ENCODE measurements at regions not wholly inside any gene's neighbourhood (a gene's known extent, or its start where the extent isn't known, plus 50 kb on each side); places are given as distances from the start of the nearest gene placed in this dataset.
"Not testable (repeated sequence)": the region's sequence is repeated elsewhere in the genome, so short reads cannot be mapped to it uniquely, and the experiment has no call there.

DNA sequence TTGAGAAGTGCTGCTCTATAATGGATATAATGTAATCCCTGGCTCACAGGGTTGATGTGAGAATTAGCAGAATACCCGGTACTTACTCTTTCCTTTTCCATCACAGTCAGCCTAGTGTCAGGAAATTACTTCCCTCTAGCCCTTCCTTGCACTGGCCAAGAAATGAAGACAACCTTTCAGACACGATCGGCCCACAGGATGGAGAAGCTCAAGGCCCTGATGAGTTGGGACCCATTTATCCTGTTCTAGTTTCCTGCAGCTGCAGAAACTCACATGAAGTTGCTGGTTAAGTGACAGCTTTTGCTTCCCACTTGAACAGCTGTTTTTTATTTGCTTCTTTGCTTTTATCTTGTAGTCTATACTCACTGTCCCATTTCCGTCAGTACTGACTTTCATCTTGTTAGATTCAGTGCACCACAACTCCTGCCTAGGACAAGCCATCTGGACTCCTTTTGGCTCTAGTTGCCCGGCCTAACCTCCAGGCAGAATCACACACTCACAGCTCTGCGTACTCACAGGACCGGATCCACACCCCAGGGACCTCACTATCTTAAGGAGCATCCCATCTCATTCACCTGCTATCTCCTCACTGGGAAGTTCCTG, 325.1 kb upstream of the CHRNA7 start:
- DNase-seq, result not testable (repeated sequence)

DNA sequence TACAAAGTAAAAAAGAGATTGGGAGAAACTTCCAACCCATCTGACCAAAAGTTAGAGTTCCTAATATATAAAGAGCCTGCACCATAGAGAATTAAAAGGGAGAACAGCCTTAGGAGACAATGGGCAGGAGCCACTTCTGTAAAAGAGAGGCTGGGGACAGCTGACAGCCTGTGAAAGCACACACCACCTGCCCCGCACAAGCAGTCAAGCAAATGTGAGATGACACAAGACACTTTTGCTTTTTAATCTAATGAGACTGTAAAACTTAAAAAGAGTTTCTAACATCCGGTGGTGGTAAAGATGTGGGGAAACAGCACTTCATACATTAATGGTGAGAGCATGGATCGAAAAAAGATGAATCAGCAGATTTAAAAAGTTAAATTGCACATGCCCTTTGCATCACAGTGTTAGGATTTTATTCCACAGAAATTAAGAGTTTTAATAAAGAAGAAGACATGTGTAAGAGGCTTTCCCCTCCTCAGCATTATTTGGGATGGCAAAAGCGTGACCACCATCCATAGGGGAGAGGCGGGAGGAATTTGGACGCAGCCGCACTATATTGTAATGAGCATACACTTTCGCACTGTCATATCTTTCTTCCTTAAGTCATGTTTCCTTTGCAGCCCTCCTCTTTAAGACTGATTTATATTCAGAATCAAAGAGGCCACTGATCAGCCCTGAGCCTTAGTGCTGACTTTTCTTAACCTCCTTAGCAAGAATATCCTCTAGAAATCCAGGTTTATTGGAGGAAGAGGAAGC, 322.2 kb upstream of the CHRNA7 start:
- DNase-seq, result not testable (repeated sequence)

DNA sequence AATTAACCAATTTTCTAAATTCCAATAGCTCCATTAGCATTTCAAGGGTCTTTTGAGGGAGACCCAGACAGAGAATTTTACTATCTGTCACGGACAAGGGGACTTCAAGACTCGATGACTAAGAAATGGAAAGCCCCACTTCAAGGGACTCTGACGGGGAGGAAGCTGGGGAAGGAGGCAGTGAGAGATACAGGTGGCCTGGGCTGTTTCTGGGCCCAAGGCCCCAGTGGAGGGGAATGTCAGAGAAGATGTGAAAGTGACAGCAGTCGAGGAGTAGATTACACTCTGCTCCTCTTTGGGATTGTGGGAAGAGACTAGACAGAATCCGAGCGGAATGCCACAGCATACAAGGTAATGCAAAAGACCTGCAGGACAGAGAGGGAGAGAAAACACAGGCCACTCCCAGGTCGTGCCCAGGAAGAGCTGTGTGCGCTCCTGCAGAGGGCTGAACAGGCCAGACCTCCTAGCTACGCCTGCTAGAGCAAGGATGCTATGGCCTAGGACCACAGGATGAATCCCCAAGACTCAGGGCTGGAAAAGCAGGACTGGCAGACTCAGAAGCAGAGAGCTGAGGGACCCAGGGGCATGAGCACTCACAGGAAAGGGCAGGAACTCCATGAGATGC, 321.5 kb upstream of the CHRNA7 start:
- DNase-seq, result not testable (repeated sequence)

DNA sequence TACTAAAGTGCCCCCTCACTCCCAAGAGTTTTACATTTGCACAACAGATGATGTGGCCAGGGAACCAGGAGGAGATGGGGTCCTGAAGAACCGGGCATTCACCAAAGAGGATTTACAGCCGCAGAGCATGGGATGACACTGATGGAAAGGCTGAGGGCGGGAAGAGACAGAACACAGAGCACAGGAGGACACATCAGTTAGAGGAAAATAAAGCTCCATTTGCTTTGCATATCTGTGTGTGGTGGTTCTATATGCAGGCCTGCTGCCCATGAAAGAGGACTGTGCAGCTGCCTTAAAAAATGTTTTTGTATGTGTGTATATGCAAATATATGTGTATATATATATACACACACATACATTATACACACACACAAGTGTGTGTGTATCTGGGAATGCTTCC, 320.8 kb upstream of the CHRNA7 start:
- not testable (repeated sequence) for DNase-seq

DNA sequence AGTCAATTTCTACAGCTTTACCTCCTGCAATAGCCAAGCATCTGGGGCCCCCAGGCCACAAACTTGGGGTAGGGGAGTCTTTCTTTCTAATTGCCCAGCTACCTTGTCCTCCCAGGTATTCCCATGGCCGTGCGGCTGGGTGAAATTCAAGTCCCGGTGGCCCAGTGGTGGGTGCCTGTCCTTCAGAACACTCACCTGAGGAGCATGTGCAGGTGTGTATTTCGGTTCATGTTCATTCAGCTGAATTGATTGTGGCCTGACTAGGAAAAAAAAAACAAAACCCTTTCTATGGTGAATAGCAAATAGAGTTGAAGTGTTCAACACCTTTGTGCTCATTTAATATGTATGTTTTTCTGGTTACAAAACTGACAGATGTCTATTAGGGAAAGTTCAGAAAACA, 319.5 kb upstream of the CHRNA7 start:
- not testable (repeated sequence) for DNase-seq

DNA sequence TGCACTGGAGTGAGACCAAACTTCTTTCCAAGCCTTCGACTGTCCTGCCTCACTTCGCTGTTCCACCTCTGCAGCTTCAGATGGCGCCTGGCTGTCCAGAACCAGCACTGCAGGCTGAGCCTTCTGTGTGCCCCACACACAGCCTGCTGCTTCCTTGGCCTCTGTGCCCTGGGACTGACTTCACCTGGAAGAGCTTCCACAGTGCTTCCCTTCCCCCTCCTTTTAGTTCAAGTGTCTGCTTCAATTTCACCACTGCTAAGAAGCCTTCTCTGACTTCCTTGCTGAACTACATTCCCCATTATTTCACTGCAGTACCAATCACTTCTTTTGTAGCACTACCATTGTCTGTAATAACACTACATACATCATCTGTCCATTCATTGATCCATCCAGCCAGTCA, 315.1 kb upstream of the CHRNA7 start:
- not testable (repeated sequence) for DNase-seq

DNA sequence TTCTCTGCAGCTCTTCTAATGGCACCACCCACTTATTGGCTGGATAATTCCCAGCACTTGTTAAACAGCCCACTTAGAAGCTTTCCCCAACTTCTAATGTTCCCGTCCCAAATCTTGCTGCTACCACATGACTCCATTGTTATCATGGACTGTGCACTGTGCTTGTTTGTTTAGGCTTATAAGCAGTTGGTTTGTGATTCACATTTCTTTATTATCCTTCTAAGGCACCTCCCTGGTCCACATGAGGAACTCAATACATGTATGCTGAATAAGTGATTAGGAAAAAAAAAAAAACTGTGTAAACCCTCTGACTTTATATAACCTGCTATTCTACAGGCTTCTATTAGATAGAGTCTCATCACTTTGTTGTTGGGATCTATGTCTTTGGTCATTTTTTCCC, 311.7 kb upstream of the CHRNA7 start:
- DNase-seq, result not testable (repeated sequence)

DNA sequence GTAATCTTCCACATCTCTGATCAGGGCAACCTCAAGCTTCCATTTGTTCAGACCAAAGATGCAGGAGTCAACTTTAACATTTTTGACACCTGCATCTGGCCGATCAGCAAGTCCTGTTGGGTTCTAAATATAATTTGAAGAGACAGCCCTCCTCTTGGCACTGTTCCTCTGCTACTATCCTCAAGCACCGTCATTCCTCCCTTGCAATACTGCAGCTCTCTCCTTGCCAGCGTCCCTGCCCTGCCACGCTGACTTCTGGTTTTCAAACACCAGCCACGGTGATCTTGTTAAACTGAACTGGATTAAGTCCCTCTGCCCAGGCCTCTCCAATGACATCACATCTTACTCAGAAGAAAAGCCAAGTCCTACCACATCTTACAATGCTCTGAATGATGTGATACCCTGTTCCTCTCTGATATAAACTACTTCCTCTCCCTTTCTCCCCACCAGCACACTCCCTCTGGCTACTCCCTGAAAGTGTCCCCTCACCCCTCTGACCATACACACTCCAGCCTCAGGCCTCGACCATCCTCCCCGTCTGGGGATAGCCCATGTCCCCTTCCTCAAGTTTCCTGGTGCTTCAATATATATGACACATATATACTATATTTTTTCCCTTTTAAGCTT, 310.8 kb upstream of the CHRNA7 start:
- DNase-seq, result not testable (repeated sequence)

DNA sequence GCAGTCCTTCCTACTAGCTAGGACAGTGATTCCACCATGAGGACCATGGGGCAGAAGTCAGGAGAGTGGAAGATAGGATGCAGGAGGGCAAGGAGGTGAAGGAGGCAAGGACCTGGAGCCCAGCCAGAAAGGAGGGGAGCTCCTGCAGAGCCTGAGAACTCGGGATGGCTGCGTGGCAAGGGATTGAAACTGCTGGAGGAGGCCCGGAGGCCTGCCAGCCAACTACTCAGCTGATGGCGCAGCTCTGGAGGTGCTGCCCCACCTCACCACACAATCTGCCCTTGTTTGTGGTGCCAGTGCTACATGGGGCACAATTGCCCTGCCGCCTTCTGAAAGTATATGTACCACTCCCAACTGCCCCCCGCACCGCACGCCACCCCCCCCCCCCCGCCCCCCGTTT, 307.3 kb upstream of the CHRNA7 start:
- DNase-seq, result not testable (repeated sequence)

DNA sequence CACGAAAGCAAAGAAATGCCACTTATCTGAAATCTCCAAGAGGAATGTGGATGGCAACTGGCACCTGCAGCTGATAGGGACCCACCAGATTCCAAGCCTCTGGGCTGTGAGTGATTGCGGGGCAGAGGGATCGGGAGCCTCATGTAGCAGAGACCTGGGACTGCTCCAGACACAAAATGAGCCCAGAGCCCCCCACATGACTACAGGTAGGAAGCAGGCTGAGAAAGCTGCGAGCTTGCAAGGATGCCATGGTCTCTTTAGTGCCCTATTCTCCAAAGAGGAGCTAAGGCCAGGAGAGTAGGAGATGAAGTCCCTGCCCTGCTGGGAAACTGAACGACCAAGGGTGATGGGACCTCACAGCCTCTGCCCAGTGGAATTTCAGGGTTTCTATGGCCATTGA, 305.4 kb upstream of the CHRNA7 start:
- not testable (repeated sequence) for DNase-seq

DNA sequence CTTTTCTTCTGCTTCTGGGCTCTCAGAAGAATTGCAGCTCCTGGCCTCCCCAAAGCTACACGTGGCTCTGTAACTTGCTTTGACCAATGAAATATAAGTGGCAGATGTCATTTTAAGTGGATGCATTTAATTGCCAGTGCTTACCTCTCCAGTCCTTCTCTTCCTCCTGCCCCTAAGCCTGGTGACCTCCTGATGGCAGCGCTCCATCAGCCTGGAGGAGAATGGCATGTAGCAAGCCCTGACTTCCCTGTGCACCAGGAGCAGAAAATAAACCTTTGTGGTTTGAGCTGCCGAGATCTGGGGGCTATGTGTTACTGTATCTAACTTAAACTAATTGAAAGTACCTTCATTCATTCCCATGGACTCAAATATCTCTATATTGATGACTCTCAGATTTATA, 304.7 kb upstream of the CHRNA7 start:
- DNase-seq, result not testable (repeated sequence)

DNA sequence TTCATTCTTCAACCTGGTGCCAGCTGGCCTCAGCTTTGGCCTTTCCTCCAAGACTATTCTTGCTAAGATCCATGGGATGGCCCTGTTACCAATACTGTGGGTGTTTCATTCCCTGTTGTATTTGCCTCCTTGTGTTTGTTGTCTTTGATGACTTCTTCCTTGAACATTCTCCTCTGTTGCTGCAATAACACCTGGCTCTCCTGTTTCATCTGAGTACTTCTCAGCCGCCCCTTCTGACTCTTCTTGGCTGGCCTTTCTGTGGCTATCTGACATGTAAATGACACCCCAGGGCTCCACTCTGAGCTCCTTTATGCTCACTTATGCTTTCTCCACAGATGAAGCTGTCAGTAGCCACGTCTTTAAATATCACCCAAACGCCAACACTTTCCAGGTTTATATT, 302.7 kb upstream of the CHRNA7 start:
- no peak for DNase-seq

DNA sequence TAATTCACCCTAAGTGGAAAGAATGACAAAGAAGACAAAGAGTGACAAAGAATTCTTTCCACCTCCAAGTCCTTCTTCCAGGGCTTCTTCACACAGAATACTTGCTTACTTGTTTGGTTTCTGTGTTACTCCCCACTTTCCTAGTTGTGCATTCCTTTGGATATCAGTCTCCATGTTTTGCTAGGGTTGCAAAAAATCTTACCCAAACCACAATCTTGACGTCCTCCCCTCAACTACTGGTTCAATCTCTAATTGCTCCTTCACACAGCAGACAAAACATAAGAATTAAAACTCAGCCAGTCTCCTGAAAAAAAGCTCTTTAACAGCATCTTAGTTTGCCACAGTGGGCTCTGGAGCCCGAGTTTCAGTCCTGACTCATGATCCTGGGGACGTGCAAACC, 297.6 kb upstream of the CHRNA7 start:
- no peak for DNase-seq

DNA sequence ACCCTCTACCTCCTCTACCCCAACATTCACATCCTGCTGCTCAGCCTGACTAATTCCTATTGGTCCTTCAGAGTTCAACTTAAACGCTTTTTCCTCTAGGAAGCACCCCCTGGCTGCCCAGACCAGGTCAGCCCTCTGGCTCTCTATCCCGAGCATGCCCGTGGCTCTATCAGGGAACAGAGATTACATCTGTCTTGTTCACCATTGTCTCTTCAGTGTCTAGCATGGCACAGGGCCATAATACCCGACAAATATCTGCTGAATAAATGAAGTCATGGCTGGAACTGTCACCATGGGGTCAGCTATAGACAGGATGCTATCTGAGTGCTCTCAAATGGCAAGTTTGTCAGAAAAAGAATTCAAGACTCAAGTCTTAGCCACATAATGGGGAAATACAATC, 296.9 kb upstream of the CHRNA7 start:
- no peak for DNase-seq

DNA sequence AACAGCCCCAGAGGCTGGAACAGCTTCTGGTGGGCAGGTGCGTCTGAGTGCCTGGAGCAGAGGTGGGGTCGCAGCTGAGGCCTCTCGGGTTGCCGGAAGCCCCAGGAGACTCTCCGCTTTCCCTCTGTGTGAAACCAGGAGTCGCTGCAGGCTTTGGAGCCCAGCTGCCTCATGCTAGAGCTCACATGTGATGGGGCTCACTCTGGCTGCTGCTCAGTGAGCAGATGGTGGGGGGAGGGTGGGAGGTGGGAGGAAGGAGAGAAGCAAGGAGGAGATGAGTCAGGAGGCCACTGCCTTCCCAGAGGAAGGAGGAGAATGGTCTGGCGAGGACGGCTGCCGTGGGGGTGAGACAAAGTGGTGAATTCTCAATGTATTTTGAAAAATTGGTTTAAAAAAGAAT, 290.1 kb upstream of the CHRNA7 start:
- no peak for DNase-seq

DNA sequence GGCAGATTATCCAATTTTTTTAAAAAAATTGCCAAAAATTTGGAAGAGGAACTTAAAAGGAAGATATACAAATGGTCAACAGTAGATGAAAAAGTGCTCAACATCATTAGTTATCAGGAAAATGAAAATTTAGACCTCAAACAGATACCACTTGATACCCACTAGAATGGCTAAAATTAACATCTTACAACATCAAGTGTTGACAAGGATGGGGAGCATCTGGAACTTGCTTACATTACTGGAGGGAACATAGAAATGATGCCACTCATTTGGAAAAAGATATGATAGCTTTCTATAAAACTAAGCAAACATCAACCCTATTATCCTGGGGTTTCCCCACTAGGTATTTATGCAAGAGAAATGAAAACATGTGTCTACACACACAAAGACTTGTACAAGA, 284.5 kb upstream of the CHRNA7 start:
- no peak for DNase-seq

DNA sequence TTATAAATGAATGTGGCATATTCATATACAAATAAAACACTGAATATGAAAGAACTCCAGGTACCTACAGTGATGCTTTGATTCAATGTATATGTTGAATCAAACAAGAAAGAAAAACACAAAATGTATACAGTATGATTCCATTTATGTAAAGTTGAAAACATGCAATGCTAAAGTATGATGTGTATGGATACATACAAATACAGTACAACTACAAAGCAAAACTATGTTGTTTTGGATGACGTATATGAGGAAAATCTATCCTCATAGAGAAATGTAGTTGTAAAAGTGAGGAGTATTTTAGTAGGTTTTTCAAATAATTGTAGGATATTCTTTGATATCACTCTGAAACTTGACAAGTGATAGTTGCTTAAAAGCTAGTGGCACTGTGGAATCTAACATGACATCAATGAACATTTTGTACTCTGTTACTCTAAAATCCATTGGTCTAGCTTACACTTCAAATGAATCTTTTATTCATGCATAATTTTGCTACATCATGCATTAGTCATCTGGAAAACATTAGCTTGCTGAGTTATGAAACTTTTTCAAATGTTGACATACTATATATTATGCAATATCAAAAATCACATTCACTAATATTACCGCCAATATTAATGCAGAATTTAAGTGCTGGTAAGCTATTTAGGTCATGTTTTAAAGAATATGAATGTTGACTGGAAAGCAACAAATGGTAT, 278.1 kb upstream of the CHRNA7 start:
- DNase-seq, result no peak

DNA sequence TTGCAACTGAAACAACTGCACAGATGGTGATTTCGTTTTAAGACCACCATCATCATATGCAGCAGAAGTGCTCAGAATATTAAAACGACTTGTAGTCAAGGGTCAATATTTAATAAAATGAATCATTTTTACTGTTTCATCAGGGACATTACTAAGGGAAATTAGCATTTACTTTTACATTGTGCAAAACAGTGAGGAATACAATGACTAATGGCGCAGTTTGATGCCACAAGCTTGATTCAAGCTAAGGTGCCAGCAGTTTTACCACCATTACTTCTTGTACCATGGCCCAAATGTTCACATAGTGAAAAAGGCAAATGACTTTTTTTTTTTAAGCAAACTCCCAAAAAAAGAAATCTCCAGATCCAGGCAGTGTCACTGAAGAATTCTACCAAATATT, 277.4 kb upstream of the CHRNA7 start:
- DNase-seq, result no peak

DNA sequence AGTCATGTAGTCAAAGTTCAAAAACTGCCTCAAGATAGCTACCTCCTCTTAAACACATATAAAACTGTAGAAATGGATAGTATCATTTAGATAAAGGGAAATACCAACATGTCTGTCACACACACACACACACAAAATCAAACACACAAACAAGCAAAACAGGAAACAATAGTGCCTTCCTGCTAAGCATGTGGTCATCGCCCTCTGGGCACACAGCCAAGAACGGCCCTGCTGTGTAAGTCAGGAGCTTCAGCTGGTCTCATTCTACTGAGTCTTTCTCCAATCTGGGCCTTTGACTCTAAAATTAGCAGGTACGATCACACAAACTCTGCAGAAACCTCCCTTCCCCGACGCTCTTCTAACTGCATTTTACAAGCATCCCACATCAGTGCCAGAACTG, 272.2 kb upstream of the CHRNA7 start:
- no peak for DNase-seq

DNA sequence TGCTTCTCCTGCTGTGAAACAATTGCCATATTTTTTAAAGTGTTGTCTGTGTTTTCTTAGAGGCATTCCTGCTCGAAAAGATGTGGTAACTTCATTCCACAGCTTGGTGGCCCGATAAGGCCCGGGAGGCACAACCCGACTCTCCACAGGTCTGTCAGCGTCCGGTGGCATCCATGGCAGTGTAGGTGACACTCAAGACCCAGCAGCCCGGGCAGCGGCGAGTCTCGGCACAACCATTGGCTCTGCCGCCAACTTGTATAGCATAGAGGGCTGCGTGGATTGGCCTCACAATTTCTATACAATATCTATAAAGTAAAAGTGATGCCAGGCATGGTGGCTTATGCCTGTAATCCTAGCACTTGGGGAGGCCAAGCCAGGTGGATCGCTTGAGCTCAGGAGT, 262.3 kb upstream of the CHRNA7 start:
- DNase-seq, result no peak

DNA sequence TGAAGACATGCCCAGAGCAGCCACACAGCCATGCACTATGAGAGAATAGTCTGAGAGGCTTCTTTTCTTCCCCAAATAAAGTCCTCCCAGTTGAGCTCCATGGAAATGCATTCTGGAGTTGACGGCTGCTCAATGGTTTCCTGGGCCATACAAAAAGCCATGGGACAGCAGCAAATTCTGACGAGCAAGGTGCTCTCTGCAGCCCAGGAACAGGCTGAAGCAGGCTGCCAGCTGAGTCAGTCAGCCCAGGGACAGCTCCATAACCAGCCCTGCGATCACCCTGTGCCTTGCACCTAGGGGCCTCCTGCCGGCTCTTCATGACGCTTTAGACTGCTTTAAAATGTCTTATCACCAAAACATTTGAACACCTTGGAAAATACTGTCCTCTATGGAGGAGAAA, 256.3 kb upstream of the CHRNA7 start:
- no peak for DNase-seq

DNA sequence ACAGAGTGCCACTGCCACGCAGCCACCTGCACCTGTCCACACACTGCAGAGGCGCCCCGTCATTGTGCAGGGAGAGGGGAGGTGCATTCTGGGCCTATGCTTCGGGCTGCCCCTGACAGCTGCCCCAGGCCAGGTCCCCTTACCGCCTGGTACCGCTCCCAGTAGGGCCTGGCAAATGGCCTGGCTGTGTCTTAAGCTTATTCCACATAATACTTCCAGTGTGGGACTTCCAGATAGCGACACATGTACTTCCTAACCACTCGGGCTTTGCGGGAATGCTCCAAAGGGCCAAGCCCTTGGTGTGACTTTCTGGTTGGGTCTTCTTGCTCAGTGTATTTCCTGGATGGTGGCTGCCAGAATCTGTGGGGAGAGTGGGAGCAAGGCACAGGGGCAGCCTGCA, 254.3 kb upstream of the CHRNA7 start:
- DNase-seq, result no peak

DNA sequence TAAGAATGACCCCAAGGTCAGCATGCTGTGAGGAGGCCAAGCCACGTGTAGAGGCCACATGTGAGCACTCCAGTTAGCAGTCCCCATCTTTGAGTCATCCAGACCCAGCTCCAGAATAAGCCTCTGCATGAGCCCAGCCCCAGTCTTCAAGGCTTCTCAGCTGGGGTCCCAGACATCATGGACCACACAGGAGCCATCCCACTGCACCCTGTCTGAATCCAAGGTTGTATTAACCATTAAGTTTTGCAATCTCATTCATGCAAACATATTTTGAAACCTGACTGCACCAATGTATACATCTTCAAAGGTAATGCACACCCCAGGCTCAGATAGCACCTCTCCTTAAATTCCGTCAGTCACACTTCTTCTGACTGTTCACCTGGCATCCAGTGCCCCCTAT, 249.1 kb upstream of the CHRNA7 start:
- DNase-seq, result no peak

Measured in KG1 (cell line).